Right ventricle myocardium superior (tissue), 1 donor: ENCODE measurements at regions not wholly inside any gene's neighbourhood (a gene's known extent, or its start where the extent isn't known, plus 50 kb on each side); places are given as distances from the start of the nearest gene placed in this dataset.
A peak's percentile ranks its signal among the peaks of the same experiment; 100 is the strongest.
"Not testable (repeated sequence)": the region's sequence is repeated elsewhere in the genome, so short reads cannot be mapped to it uniquely, and the experiment has no call there.

Experiments used
- ATAC-seq: fragments of 200-7000 bp; cut with Tn5 transposase; one replicate; pipeline ENCODE4 v1.9.1; 2020; ENCODE audit warnings: mild to moderate bottlenecking; ENCODE audit not compliant: poor library complexity
- DNase-seq: peaks from one replicate; pipeline ENCODE4 v3.0.0-alpha.2; 2020
- intact Hi-C: fragments of 100-400 bp; cut with DNase I; formaldehyde crosslinking; loops from one replicate; pipeline ENCODE4 v1.11.2; 2022
- donor health status: DM: no; HTN: yes; CAD: no; lungs with severe emphysema.

GRCh38 chr13:31385540-31385939, 185.8 kb downstream of the B3GLCT start:
- DNase-seq (no peak), ATAC-seq (no peak)
- intact Hi-C loops: no loop called here

DNA sequence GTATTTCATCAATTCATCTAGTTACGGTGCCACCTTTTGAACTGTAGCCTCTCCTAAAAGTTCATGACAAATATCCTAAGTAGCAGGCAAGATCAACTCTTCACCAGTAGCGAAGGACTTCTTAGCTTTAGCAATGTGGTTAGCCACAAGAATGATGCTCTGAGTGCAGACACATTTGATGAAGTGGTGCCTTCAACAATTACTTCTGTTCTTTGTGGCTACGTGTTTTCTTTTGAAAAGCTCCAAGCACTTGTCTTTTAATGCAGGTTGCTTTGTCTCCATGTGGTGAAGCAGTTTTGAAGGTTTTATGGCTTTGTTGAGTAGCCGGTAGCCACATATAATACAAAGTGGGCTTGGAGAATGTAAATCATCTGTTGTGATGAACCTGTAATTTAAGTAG, 194.7 kb downstream of the B3GLCT start:
- intact Hi-C loops: no loop called here
- DNase-seq (no peak), ATAC-seq (no peak)

- ATAC-seq (no peak), DNase-seq (no peak)
- intact Hi-C loops: no loop called here
These were observed 195.3 kb downstream of the B3GLCT start for GRCh38 chr13:31395090-31395489.

GRCh38 chr13:31399690-31400089, 199.9 kb downstream of the B3GLCT start:
- DNase-seq (no peak), ATAC-seq (no peak)
- intact Hi-C loops: no loop called here

DNA sequence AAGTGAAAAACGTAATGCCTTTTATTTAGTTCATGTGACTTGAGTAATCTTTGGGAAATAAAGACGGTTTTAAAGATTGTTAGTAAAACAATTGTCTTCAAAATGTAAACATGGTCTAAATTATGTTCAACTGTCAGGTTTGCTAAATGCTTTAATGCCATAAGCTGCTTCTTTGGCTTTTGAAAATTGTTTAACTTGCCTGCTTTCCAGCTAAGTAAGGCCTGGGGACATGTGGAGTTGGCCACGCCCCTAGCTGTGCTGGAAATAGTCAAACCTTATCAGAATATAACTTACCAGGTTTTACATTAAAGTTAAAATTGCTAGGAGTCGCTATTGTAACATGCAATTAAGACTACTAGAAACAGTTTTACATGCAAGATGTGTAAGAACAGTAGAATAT, 203.9 kb downstream of the B3GLCT start:
- ATAC-seq, intact Hi-C loops, DNase-seq: not testable (repeated sequence)

GRCh38 chr13:31408927-31409326, 209.2 kb downstream of the B3GLCT start:
- intact Hi-C loops: no loop called here
- no peak for ATAC-seq
- no peak for DNase-seq

DNA sequence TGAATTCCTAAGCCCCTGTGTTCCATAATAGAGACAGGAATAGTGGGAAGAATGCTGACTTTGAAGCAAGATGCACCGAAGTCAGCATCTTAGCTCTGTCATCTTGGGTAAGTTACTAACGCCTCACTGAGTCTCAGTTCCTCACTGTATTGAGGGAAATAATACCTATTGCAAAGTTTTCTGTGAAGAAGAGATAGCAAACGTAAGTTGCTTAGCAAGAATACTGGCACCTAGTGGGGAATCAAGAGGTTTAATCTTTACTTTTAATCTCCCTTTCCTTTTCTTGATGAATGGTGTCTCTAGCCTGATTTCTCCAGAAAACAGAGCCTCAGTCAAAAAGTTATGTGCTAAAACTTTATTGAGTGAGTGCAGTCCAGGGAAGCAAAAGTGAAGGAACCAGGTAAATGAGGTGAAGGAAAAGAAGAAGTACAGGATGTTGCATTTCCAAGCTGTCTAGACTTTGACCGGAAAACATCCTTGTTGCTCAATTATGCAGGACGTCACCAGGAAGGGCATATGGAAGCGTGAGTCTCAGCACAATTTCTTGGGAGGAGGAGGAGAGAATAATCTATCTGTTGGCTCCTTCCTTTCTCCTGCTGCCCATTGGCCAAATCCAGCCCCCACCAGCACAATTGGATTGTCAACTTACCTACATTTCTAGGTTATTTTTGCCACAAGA, 210.0 kb downstream of the B3GLCT start:
- intact Hi-C loops: no loop called here

GRCh38 chr13:31413516-31413915, 213.7 kb downstream of the B3GLCT start:
- DNase-seq: no peak
- ATAC-seq: no peak
- intact Hi-C loops: no loop called here

More for the DNA sequence above, 210.0 kb downstream of the B3GLCT start:
- DNase-seq (no peak), ATAC-seq (no peak)

- DNase-seq (no peak), ATAC-seq (no peak)
- intact Hi-C loops: no loop called here
These were observed 216.3 kb downstream of the B3GLCT start for GRCh38 chr13:31416066-31416465.

GRCh38 chr13:31418186-31418585, 218.4 kb downstream of the B3GLCT start:
- DNase-seq (no peak), ATAC-seq (no peak)
- intact Hi-C loops: no loop called here

GRCh38 chr13:31421756-31422155, 222.0 kb downstream of the B3GLCT start:
- intact Hi-C loops: loop anchor here (10.0 kb wide), 1 partner anchor 247 kb away; no protein-coding TSS in a partner anchor
- ATAC-seq: peak; percentile 44

DNA sequence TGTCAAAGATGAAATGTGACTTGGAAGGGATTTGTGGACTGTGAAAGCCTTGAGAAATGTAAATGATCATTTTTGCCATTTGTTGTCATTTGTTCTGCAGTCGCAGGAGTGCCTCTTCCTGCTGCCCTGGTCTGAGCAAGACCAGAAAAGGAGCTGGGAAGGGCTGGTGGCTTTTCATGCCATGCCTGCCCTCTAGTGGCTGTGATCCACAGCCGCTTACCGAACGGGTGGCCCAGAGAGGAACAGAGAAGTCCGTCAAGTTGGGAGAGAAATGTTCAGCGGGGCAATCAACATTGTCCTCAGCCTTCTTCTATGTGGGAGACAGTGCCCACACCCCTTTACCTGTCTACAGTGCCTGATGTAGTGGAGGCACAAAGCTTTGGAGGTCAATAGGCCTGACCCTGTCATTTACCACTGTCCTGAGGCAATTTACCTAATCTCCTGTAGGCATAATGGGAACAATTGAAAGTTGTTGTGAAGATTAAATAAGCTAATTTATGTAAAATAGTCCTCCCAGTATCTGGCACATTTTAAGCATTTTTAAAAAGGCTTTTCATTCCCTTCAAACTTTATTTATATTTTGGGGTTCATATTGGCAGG, 224.5 kb downstream of the B3GLCT start:
- DNase-seq (peak; percentile 79), ATAC-seq (peak; percentile 98)
- intact Hi-C loops: loop anchor here (2.0 to 10.0 kb wide), 2 partner anchors 187 to 249 kb away; no protein-coding TSS in a partner anchor

More at GRCh38 chr13:31421756-31422155, 222.0 kb downstream of the B3GLCT start:
- DNase-seq: no peak

DNA sequence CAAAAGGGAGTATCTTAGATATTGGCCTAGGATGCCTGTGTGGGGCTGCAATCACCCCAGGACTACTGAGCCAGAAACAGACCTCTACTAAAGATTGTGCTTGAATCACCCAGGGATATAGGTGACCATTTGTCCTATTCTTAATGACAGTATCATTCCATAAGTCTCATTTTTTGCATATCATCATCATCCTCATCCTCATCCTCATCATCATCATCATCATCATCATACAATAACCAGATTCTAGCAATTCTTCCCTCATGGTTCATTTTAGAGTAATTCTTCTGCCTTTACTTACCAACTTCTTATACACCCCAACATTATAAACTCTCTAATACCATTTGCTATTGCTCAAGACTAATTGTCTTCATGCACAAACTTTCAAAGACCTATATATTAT, 226.6 kb downstream of the B3GLCT start:
- intact Hi-C loops: loop anchor here (10.0 kb wide), 1 partner anchor 252 kb away; no protein-coding TSS in a partner anchor
- ATAC-seq (no peak), DNase-seq (no peak)

DNA sequence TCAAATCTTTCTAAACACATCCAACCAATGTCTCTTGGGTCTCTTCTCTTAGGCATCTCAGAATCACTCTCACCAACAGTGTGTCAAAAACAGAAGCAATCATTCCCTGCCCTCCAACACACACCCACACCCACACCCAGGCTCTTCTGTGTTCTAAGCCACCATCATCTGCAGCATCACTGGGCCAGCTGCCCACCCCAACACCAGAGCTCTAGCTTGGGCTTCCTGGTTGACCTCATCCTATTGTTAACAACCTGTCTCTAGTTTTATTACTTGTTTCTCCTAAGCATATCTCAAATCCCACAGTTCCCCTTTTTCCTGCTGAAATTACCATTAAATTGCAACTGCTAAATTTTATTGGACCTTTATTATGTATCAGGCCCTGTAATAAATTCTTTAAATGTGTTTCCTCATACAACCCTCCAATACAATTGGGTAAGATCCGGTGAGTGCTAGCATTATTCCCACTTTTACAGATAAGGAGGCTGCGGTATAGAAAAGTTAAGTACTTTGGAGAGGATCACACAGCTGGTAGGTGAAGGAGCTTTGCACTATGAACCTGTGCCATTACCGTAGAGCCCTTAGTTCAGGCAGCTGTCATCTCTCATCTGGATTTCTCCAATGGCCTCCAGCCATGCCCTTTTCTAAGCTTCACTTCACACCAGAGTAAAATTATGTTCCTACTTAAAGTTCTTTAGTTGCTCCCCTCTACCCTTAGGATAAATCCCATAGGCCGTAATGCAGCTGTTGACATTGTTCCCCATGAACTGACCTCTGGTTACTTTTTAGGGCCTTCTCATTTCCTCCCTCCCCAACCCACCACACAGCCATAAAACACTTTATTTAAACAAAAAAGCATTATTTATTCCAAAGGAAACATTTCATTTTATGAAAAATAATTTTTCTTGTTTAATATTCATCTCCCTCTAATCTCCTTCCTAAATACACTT, 227.7 kb downstream of the B3GLCT start:
- intact Hi-C loops: loop anchor here (10.0 kb wide), 1 partner anchor 253 kb away; no protein-coding TSS in a partner anchor
- ATAC-seq (no peak), DNase-seq (no peak)

DNA sequence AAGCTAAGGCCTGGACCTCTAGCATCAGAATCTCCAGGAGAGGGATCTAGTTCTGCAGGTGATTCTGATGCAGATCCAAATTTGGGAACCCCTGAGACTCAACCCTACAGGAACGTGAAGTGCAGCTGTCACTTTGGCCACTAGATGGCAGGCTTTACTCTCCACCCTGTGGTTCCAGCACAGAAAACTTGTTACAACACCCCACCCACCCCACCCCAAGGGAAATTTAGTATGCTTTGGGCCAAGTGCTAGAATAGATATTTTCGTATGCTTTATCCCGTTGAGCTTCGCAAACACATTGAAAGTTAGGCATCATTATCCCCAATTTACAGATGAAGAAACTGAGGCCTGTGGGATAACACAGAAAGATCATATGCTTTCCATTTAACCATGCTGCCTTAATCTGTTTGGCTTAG, 232.0 kb downstream of the B3GLCT start:
- ATAC-seq (peak; percentile 81), DNase-seq (peak; percentile 59)
- intact Hi-C loops: loop anchor here (5.0 kb wide), 1 partner anchor 311 kb away; no protein-coding TSS in a partner anchor

GRCh38 chr13:31433207-31433606, 233.4 kb downstream of the B3GLCT start:
- DNase-seq (no peak), ATAC-seq (no peak)
- intact Hi-C loops: loop anchor here (5.0 kb wide), 1 partner anchor 309 kb away; no protein-coding TSS in a partner anchor

- DNase-seq (no peak), ATAC-seq (no peak)
- intact Hi-C loops: loop anchor here (5.0 kb wide), 1 partner anchor 309 kb away; no protein-coding TSS in a partner anchor
These were observed 234.0 kb downstream of the B3GLCT start for GRCh38 chr13:31433746-31434145.

GRCh38 chr13:31434613-31435012, 234.8 kb downstream of the B3GLCT start:
- ATAC-seq: no peak
- no peak for DNase-seq
- intact Hi-C loops: loop anchor here (5.0 kb wide), 1 partner anchor 308 kb away; no protein-coding TSS in a partner anchor

- intact Hi-C loops: no loop called here
- no peak for DNase-seq
- no peak for ATAC-seq
These were observed 235.8 kb downstream of the B3GLCT start for GRCh38 chr13:31435536-31435935.
